ENCODE measurements at regions not wholly inside any gene's neighbourhood (a gene's known extent, or its start where the extent isn't known, plus 50 kb on each side); places are given as distances from the start of the nearest gene placed in this dataset.
A peak's percentile ranks its signal among the peaks of the same experiment; 100 is the strongest.
"Not testable (repeated sequence)": the region's sequence is repeated elsewhere in the genome, so short reads cannot be mapped to it uniquely, and the experiment has no call there.

DNA sequence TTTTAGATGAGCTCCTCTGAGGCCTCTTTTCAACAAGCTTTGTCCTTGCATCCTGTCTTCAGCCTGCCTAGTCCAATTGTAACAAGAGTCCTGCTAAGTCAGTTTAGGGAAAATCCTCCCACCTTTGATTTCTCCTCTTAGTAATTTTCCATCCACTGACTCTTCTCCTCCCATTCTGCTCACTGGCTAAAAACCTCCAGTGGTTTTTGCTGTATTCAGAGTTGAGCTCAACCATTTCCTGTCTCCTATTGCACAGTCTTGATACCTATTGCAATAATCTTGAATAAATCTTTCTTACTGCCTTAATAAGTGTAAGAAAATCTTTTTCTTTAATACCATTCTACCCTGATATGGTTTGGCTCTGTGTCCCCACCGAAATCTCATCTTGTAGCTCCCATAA, 117.8 kb upstream of the ENPP6 start:
- no peak for DNase-seq

DNA sequence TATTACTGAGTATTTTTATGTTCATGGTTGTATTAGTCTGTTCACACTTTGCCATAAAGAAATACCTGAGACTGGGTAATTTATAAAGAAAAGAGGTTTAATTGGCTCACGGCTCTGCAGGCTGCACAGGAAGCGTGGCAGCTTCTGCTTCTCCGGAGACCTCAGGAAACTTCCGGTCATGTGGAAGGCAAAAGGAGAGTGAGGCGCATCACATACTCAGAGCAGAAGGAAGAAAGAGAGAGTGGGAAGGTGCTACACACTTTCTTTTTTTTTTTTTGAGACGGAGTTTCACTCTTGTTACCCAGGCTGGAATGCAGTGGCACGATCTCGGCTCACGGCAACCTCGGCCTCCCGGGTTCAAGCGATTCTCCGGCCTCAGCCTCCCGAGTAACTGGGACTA, 115.8 kb upstream of the ENPP6 start:
- not testable (repeated sequence) for DNase-seq

DNA sequence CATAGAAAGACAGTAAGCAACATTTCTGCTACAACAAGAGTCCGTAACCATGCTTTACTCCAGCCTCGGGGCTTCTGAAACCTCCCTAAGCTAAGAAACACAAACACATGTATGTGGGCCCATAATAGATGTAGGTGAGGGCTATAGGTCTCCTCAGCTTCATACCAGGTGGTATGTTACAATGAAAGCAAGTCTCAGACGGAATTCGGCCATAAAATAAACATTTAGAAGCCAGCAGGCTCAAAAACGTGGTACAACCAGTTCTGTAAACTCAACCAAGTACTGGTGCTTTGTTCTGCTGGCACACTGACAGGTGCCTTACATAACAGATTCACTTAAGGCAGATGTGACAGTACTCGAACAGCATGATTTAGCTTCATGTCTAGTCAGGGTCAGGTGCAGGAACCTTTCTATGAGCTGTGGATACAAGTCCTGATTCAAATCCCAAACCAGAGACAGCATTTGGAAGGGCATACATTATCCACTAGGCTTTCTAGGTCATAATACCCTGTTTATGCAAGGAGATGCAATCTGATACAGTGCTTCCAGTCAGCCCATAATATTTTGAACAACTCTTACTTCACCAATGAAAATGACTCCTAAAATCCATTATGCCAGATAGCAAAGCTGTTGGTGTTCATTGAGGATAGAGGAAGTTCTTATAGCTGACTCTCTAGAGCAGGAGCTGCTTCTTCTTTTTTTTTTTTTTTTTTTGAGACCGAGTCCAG, 113.8 kb upstream of the ENPP6 start:
- peak in 2 of 58 donors; percentile 1 to 6 for DNase-seq

DNA sequence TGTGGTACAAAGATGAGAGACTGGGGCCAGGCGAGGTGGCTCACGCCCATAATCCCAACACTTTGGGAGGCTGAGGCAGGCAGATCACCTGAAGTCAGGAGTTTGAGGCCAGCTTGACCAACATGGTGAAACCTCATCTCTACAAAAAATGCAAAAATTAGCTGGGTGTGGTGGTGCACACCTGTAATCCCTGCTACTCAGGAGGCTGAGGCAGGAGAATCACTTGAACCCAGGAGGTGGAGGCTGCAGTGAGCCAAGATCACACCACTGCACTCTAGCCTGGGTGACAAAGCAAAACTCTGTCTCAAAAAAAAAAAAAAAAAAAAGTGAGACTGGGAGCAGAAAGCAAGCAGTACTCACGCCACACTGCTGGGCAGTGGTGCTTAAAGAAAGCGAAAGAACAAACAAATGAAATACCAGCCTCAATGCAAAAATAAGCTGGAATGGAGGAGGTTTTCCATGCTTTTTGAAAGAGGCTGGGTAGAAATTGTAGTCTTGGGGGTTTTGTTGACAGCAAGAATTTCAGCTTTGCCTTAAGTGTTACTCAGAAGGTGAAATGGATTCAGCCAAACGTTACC, 112.9 kb upstream of the ENPP6 start:
- DNase-seq, result not testable (repeated sequence)

DNA sequence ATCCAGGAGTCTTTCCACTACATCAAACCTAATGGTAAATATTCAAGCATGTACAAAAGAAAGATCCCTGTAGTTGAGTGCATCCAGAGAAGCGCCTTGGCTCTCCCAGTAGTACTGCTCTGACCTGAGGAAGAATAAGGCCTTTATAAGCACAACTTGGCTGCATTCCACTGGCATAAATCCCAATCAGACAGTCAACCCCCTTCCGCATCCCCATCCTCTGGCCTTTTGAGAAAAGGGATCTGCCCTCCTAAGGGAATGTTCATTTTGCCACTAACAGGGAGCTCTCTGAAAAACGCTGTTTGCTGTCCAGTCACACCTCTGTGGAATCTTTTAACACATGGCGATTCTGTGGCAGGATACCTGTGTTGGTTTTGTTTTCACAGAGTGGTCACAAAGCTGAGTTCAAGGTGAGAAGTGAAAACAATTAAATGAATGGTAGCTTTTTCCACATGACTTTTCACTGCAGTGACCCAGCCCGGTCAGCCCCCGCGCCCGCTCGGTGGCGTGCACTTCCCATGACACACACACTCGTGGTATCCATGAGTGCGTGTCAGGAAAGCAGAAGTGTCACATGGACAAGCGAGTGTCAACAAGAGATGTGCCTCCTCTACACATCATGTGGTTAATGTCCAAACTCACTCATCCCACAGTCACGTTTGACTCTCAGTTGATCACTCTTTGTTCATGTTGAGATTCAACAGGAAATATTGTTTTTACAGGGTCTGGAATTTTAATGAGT, 112.2 kb upstream of the ENPP6 start:
- peak in 18 of 58 donors; percentile 4 to 48 (median 18) for DNase-seq

DNA sequence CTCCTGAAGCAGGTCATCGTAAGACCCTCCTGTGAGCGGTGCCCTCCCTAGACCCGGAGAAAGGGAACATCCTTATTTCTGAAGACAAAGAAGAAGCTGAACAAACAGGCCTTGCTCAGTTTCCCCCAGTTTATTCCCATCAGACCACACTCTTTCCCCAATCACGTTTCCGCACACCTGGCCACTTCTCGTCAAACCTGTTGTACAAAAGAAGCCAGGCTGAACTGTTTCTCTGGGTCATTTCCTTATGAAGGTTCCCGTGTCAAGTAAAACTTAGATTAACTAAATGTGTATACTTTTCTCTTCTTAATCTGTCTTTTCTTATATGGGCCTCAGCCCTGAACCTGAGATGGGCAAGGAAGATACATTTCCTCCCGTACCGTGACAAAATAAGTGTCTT, 111.6 kb upstream of the ENPP6 start:
- no peak for DNase-seq

DNA sequence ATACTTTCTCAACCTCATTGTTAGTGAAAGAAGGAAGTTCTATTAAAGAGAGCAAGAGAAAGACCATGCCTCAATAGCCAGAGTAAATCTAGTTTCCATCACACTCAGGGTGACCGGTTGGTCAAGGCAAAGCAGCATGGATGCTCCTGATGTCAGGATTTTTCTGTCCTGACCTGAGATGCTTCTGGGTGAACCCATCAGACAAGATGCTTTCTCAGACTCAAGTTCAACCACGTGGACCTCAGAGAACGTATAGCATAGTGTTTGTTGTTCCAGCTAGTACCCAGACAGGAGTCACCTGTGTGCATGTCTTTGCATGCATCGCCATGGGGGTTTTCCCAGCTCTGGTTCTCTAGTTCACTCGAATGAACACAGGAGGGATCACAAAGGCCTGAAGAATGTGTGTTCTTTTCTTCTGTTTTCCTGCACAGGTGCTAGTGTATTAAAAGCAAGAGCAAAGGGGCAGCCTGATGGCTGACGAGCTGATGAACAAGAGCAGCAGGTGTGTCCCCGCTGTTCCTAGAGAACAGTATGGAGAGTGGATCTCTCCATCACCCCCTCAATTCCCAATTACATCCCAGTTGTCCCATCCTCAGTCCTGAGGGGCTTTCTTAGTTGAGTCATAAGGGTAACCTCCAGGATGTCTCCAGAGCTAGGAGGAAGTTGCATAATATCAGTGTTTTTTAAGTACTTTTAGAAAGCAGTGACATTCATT, 110.5 kb upstream of the ENPP6 start:
- DNase-seq, result no peak

DNA sequence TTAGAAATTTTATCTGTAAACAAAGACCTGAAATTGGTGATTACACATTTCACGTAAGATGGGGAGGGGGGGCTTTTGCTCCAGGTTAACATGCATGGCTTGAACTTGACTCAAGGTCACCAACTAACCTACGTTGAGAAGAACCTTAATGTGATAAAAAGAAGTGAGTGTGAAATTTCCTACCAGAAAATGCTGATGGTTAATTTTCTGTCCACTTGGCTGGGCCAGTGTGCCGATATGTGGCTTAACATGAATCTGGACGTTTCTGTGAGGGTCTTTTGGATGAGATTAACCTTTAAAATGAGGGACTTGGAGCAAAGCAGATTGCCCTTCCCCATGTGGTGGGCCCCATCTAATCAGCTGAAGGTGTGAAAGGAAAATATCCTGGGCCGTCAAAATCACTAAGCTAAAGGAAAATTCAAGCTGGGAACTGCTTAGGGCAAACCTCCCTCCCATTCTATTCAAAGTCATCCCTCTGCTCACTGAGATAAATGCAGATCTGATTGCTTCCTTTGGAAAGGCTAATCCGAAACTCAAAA, 107.3 kb upstream of the ENPP6 start:
- no peak for DNase-seq

DNA sequence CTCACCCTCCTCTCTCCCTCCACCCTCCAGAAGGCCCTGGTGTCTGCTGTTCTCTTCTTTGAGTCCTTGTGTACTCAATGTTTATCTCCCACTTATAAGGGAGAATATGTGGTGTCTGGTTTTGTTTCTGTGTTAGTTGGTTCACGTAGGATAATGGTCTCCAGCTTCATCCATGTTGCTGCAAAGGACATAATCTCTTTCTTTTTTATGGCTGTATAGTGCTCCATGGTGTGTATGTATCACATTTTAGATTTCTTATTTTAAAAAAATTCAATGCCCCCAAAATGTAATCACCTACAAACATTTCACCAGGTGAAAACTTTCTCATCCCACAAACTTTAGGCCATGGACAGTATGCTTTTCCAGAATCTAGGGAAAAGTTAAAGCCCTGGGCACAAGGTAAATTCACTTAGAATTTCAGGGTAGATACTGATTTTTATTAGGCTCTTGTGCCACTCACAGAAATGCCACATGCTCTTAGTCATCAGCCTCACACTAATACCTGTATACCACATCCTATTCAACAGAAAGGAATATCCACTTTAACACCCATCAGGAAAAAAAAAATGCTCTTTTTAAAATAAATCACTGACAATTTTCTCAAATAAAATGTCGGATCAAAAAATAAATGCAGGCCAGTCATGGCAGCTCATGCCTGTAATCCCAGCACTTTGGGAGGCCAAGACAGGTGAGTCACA, 104.8 kb upstream of the ENPP6 start:
- no peak for DNase-seq

DNA sequence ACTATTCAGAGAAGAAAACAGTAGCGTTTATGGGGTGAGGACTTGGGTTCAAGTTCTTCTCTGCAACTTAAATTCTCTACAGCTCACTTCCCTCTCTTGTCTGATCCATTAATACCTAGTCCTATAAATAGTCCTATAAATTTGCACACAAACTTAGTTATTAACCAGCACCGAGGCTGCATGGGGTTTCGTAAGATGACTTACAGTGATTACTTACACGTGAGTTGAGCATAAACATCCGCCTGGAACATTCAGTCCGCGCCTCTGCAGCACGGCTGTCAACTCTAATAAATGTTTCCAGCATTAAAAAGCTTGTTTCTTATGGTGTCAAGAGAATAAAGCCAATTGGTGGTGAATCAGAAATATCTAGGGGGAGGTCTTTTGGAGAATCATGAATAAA, 103.0 kb upstream of the ENPP6 start:
- no peak for DNase-seq

DNA sequence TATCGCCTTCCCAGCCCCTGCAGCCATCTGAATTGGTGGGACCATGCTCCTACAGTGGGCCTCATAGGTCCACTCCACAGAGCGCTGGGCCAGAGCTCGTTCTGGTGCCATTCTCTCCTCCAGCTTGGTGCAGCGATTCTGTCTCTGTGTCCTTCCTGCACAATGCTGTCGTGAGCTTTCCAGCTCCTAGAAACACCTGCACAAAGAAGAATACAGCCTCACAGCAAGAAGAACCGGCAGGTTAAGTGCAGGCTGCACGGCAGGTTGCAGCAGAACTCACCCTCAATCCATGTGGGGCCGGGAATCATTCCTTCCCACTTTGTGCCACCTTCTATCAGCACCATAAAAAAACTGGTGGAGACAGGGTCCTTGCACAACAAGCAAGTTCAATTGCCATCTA, 101.2 kb upstream of the ENPP6 start:
- no peak for DNase-seq

DNA sequence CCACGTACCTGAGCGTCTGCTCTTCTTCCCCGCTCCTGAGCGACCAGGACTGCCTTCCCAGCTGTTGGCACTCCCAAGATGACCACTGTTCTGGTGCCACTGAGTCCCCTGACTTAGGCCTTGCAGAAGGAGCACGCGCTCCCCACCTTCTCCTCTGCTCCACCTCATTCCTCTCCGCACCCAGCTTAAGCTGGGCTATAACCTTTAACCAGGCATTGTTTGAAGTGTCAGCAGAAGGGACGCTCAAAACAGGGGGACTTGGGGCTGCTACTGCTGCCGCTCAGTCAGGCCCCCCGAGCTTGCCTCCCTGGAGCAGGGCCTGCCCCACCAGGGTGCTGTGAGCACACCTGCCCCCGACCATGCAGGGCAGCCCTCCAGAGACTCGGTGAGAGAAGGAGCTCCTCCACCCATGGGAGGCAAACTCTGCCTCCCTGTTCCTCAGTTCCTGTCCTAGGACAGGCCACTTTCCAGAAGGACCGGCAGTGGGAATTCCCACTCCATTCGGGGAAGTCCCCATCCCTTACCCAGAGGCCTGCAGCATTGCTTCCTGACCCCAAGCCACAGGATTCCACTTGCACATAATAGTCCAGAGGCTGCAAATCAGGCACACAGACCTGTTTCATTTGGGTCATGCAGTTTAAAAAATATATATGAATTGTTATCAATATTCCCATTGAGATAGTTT, 99.7 kb upstream of the ENPP6 start:
- no peak for DNase-seq

DNA sequence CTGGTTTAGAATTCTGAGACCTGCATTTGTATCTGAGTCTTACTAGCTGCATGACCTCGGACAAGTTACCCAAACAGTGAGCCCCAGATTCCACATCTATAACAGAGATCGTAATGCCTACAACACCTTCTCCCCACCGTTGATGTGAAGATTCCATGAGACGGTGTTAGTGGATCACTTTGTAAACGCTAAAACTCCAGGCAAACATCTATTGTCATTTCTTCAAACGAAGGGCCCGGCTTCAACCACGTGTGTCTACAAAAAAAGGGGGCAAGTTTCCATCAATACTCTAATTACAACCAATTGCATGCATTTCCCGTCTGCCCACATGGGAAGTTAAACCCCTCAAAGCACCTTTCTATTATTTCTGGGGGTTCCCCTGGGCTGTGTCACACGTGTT, 99.1 kb upstream of the ENPP6 start:
- DNase-seq, result no peak

DNA sequence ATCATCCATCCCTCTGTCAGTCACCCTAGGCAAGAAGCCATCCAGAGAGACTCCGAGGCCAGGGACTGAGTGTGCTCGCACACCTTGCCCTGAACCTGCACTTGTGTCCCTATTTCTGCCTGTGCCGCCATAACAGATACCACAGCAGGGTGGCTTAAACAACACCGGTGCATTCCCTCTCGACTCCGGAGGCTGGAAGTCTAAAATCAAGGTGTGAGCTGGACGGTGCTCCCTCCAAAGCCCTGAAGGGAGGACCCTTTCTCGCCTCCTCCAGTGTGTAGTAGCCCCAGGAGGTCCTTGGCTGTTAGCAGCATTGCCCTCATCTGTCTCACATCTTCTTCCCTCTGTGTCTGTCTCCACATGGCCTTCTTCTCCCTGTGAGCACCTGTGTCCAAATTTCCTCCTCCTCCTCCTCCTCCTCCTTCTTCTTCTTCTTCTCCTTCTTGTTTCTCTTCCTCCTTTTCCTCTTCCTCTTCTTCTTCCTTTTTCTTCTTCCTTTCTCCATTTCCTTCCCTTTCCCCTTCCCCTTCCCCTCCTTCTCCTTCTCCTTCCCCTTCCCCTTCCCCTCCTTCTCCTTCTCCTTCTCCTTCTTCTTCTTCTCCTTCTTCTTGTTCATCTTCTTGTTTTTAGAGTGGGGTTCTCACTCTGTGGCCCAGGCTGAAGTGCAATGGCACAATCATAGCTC, 98.1 kb upstream of the ENPP6 start:
- DNase-seq, result no peak

DNA sequence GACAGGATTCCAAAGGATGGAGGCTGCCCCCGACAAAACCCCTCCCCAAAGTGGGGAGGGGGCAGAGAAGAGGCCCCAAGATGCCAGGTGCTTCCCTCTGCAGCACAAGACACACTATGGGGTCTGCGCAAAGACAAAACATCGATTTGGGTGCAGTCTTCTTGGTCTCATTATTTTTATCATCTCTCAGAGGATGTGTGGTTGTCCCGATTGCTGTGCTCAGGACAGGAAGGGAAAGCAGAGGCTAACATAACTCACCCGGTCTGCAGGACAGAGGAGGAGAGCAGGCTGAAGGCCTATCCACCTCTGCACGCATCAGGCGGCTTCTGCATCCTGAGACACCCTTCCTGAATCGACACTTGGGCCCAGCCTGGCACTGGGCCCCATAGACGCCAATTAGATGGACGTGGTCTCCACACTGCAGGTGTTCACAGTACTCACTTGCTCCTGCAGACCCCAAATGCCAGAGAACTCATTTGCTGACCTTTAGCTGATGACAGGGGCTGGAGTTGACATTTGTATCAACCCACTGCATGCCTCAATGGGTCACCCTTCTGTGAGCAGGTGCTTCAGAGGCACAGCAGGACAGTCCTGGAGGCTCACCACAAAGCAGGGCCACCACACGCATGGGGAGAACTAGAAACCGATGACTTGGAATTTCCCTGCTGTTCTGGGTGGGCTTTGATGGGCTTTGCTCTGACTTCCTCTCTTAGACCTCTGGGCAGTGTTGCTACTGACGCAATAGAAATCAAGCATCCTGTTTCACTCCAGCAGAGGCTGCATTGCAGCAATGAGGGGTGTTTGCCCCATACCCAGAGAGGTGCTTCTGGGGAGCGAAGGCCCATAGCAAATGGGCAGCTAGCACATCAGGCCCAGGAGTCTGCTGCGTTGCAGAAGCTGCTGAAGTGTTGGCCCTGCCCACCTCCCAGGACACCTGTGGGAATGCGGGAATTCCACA, 96.3 kb upstream of the ENPP6 start:
- peak in 1 of 58 donors; percentile 11 for DNase-seq

DNA sequence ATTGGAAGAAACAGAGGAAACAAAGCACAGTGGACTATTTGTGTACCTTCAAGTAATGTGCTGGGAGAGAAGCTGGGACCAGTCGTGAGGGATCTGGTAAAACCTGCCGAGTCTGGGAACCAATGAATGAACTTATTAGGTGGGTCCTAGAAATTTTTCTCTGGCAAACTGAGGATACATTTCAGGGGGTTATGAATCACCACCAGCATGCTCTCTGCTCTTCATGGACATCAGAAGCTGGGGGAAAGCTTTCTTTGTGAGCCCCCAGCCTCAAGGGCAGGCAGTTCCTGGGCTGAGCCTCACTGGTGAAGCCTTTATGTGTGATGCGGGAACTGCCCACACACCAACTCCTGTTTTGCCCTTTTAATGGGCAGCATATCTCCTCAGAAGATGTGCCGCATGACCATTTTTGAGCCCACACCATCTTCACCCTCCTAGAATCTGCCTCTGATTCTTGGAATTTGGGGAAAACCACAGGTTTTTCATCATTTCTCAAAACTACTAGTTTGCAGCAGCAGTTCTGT, 95.4 kb upstream of the ENPP6 start:
- no peak for DNase-seq

DNA sequence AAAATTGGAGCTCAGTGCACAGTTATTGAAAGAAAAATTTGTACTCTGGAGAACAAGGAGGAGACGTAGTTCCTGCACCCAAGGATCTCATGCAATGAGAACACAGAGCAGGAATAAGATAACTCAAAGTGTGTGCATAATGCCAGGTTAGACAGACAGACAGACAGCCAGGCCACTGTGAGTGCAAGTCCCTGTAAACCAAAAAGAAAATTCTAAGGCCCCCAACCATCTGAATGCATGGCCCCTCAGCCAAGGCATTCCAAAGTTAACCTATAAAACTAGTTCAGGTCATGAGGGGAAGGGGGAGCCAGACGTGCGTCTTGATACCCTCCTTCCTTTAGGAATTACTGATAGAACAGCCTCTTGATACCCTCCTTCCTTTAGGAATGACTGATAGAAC, 94.5 kb upstream of the ENPP6 start:
- no peak for DNase-seq

All from anterior cingulate cortex (tissue), 58 donors.